GM10248 (cell line): ENCODE measurements at regions not wholly inside any gene's neighbourhood (a gene's known extent, or its start where the extent isn't known, plus 50 kb on each side); places are given as distances from the start of the nearest gene placed in this dataset.

Experiments used
- CTCF ChIA-PET: fragments of 300-600 bp; sonication (Branson Sonifier 250); formaldehyde crosslinking; extraction: SDS; loops from one replicate; lab custom pipeline; 2021; ENCODE audit warnings: antibody characterized with exemption; lab: Yijun Ruan, JAX
- POLR2A ChIA-PET: fragments of 350-650 bp; sonication (Branson Sonifier 250); formaldehyde crosslinking; extraction: SDS; loops from one replicate; lab custom pipeline; 2020; ENCODE audit warnings: antibody characterized with exemption; lab: Yijun Ruan, JAX
- DNase-seq: peaks from one replicate; pipeline ENCODE4 v3.0.0; 2012; ENCODE audit errors: extremely low spot score
- TF ChIP-seq, protein P1 (sequence below): IDR thresholded peaks from 2 replicates; pipeline ENCODE4 v1.5.1; 2012; ENCODE audit warnings: mild to moderate bottlenecking, low read depth; ENCODE audit errors: extremely low read depth, missing control alignments, control extremely low read depth

DNA sequence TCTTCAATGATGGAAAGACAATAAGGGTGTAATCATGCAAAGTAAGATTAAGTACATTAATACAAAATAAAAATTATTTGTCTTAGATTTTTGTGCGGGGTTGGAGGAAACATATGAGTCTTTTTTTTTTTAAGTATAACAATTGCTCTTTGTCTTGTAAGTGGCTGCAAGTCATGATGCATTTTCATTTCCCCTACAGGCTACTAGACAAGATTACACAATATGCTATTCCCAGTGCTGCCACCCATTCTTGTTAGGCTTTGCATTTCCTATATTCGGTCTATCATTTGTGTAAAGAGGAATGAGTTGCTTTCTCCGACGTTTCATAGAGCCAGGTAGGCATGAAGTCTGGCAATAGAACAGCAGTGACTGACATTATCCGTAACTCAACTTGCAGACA, 294.2 kb upstream of the CYLC2 start:
- POLR2A ChIA-PET, result no interaction called here
- no peak for DNase-seq
- CTCF ChIA-PET, result no interaction called here

DNA sequence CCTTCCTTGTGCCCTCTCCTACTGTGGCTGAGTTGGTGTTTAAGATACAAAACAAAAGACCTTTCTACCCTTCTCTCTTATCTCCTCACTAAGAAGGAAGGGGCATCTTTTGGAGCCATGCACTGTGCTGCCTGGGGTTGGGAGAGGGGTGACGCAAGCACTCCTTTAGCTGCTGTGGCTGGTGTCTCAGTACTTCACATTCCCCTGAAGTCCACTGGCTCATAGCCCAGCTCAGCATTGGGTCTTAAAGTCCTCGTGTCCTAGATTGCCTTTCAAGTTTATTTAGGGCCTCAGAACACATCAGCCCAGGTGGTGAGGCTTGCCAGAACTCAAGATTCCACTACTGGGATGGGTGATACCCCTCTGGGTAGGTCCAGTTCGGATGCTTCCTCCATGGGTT, 325.9 kb upstream of the CYLC2 start:
- TF ChIP-seq, protein P1, sequence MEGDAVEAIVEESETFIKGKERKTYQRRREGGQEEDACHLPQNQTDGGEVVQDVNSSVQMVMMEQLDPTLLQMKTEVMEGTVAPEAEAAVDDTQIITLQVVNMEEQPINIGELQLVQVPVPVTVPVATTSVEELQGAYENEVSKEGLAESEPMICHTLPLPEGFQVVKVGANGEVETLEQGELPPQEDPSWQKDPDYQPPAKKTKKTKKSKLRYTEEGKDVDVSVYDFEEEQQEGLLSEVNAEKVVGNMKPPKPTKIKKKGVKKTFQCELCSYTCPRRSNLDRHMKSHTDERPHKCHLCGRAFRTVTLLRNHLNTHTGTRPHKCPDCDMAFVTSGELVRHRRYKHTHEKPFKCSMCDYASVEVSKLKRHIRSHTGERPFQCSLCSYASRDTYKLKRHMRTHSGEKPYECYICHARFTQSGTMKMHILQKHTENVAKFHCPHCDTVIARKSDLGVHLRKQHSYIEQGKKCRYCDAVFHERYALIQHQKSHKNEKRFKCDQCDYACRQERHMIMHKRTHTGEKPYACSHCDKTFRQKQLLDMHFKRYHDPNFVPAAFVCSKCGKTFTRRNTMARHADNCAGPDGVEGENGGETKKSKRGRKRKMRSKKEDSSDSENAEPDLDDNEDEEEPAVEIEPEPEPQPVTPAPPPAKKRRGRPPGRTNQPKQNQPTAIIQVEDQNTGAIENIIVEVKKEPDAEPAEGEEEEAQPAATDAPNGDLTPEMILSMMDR, result no peak
- CTCF ChIA-PET, result no interaction called here
- POLR2A ChIA-PET, result no interaction called here
- DNase-seq, result no peak

More for the DNA sequence above, 294.2 kb upstream of the CYLC2 start:
- TF ChIP-seq, protein P1, result no peak

DNA sequence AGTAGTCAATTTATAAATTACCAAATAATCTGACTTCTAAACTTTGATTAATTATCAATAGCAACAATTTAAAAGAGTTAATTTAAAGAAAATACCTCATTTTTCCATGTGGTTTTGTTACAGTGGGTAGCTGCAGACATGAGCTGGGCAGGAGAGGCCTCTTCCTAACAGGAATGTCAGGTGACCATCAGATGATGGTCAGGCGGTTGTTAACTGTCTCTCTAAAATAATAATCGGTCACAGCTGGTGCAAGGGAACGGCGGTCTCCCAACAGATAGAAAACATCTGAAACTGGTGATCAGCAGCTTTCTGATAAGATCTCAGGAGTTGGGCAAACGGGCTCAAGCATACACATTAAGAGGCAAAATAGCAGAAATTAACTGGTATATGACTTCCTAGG, 342.7 kb upstream of the CYLC2 start:
- TF ChIP-seq, protein P1, result no peak
- DNase-seq, result no peak
- ChIA-PET CTCF (no interaction called here), POLR2A (no interaction called here)

DNA sequence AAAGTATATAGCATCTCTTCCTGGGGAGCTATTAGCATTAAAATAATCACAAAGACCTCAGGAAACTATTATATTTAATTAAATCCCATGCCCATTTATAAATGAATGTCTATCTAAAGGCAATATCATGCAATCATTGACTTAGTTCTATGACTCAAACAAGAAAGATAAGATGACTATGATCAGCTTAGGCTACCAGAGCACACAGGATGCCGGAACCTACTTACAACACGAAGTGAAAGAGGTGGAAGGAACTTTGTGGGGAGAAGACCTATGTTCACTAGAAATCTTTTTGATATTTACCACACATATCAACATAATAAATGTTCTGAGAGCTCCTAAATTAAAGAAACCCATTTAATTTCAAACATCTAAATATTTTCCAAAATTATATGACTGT, 344.2 kb upstream of the CYLC2 start:
- TF ChIP-seq, protein P1, result no peak
- POLR2A ChIA-PET, result no interaction called here
- DNase-seq, result no peak
- CTCF ChIA-PET, result interaction anchor here (1.0 kb wide), 1 partner anchor 20 kb away, joined by 3 read pairs; no protein-coding TSS in a partner anchor

DNA sequence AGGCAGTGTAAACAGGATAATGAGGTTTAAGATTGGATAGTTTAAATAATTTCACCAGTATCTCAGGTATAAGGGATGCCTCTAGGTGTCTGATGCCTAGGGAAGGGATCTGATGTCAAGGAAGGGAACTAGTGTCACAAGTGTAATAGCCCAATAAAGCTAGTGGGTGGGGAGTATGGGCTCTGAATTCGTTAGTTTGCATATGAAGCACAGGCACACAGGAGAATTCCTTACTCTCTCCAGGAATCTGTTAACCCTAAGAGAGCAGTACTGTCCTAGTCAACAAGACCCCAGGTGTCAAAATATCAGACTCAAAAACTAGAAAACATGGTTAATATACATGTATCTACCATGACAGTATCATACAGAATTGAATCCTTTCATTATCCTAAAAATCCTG, 352.5 kb upstream of the CYLC2 start:
- ChIA-PET POLR2A (no interaction called here), CTCF (no interaction called here)

DNA sequence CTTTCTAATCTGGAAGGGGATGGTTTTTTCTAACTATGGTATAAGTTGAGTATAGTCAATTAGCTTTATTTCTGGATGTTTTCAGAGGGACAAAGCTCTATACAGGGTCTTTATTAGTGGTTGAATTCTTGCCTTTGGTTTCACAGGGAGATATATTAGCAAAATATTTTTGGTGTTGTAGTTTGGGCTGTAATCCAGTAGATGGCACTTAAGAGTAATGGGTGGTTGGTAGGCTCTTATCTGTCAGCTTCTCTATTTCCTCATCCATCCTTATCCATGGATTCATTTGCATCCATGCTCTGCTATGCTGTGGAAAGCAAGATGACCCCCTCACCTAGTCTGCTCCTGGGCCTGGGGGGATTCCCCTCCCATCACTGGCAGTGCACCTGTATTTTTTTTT, 363.6 kb upstream of the CYLC2 start:
- TF ChIP-seq, protein P1, result peak; percentile 31
- no peak for DNase-seq
- POLR2A ChIA-PET, result no interaction called here
- CTCF ChIA-PET, result interaction anchor here (1.2 to 1.6 kb wide), 3 partner anchors 12 to 341 kb away, joined by 3 read pairs; no protein-coding TSS in a partner anchor

More for the DNA sequence above, 352.5 kb upstream of the CYLC2 start:
- TF ChIP-seq, protein P1, result no peak
- no peak for DNase-seq
